ENCODE measurements at regions not wholly inside any gene's neighbourhood (a gene's known extent, or its start where the extent isn't known, plus 50 kb on each side); places are given as distances from the start of the nearest gene placed in this dataset.
A peak's percentile ranks its signal among the peaks of the same experiment; 100 is the strongest.

- no peak for TF ChIP-seq PATZ1 (CRISPR knock-in tag; IDR thresholded peaks at IDR 0.05; ENCODE audit: borderline replicate concordance)
- TF ChIP-seq ZFP3 (CRISPR knock-in tag; IDR thresholded peaks at IDR 0.05): no peak
- TF ChIP-seq CREB5 (CRISPR knock-in tag; IDR thresholded peaks at IDR 0.05; ENCODE audit: low read depth): peak; percentile 66; the same call in 1 of the 2 replicates
- no peak for TF ChIP-seq ZNF70 (CRISPR knock-in tag; IDR thresholded peaks at IDR 0.05)
Measured at GRCh38 chr3:159872374-159873109, 116.1 kb upstream of the IL12A start.

Data from SK-N-SH treated with all-trans-retinoic acid at 6 μM for 48 hours (cell line).